NCI-H2196 treated with DMSO at 0.1 percent for 48 hours (cell line): ENCODE measurements at regions not wholly inside any gene's neighbourhood (a gene's known extent, or its start where the extent isn't known, plus 50 kb on each side); places are given as distances from the start of the nearest gene placed in this dataset.
"Not testable (repeated sequence)": the region's sequence is repeated elsewhere in the genome, so short reads cannot be mapped to it uniquely, and the experiment has no call there.

Source experiments
- DNase-seq: peaks from one replicate; lab custom pipeline; 2025; ENCODE audit not compliant: unreplicated experiment; lab: John Stamatoyannopoulos, UW

DNA sequence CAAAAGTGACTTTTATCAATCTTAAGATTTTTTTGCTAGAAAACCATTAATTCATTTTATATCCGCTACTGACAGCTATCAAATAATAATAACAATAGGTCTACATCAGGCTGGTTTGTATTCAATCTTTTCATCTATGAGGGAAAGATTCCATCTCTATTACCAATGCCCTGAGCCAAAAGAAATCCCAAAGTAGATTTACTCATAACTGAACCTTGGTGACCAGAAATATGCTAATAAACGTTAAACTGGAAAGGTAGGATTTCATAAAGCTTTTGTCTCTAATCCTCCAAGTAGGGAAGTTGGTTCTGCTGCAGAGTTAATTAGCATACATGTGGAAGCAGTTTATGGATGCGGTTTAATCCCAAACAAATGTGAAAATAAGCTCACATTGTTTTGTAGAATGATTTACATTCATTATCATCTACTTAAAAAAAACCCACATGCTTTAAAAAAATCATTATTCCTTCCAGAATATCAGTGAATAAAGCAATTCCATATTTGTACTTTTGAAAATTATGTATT, 715.5 kb downstream of the CETN3 start:
- DNase-seq: no peak

DNA sequence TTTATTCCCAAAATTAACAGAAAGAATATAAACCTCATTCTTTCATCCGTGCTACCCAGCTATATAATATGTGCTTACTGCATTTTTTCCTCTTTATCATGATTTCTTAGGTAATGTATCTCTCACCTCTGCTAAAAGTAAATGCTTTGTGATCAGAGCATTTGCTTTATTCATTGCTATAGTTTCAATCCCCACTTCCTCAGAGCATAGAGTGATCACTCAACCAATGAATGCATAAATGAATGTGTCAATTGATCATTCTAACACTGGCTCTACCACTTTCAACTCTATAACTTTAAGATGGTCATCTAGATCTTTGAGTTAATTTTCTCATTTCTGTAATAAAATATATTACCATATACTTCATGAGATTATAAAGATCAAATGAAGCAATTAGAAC, 719.2 kb downstream of the CETN3 start:
- no peak for DNase-seq

DNA sequence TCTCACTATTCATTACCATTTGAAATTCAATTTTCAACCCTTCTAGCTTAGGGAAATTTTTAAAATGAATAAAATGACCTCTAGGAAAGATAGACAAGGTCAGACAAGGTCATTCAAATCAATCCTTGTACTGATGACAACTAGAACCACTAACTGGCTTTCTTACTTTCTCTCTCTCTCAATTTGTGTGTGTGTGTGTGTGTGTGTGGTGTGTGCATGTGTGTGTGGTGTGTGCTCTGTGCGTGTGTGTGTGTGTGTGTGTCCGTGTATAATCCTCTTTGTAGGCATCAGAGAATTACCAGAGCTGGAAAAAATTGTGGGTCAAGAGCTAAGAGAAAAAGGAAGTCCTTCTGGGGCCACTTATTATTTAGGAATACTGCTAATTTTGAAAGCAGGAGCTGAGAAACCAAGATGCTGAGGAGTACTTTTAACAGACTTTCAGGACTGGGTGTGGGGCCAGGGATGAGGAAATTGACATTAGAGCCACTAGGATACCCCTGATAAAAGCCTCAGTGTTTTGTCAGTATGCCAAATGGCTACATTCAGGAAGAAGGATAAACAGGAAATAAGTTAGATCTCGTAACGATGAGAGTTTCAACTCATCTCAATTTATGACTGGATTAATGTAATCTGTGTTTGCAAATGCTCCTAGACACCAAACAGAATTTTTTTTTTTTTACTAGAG, 723.3 kb downstream of the CETN3 start:
- DNase-seq: no peak

DNA sequence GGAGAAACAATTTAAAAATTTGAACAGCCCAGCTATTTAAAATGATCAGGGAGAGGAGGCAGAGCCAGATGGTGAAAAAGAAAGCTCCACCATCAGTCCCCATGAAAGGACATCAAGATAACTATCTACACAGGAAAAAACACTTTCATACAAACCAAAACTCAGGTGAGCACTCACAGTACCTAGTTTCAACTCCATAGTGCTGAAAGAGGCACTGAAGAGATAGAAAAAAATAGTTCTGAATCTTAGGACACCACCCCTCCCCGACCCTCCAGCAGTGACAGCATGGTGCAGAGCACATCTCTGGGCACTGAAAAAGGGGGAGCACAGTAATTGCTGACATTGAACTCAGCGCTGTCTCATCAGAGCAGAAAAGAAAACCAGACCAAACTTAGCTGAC, 732.9 kb downstream of the CETN3 start:
- no peak for DNase-seq

DNA sequence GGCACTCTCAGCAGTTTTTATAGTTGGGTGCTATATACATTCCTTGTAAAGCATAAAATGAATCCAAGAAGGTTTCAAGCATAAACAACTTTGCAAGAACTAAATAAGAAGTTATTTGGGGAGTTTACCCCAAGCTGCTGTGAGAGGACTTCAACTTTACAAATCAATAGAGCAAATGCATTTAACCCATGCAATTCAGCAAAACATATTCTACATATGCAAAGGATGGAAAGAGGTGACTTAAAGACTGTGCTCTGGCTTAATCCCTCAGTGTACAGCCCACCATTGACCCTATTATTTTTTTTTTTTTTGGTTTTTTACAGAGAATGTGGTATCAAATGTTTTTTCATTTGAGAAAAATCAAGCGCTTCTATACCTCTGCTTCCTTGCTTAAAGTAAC, 736.5 kb downstream of the CETN3 start:
- no peak for DNase-seq

DNA sequence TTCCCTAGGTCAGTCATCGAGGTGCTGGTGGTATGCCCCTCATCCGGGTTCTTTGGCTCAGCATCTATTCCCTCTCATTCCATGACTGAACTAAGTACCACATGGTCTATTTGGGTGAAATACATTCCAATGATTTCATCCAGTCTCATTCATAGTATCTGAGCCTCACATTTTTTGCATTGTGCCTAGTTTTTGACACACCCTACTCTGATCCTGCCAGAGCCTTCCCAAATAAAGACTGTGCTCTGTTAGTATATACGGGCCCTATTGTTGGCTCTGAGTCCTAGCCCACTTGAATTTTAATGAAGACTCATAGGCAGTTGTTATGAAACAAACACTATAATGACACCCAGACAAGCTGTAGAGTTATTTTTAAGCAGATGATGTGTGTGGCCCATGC, 740.7 kb downstream of the CETN3 start:
- no peak for DNase-seq

DNA sequence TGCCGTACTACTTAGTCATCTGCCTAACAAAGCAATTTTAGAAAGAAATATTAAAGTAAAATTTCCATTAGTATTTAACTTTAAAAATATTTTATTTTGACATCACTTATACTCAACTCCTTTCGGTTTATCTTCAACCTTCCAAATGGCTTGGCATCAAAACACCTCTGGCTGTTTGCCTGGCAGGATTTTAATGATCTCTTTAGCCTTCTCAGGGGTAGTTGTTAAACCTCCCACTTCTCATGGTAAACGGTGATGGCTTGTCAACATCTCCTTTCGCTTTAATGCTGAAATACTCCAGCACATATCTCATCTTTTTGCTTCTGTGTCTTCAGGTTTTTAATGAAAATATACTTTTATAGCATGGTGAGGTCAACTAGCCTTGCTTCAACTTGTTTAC, 747.1 kb downstream of the CETN3 start:
- DNase-seq: no peak

DNA sequence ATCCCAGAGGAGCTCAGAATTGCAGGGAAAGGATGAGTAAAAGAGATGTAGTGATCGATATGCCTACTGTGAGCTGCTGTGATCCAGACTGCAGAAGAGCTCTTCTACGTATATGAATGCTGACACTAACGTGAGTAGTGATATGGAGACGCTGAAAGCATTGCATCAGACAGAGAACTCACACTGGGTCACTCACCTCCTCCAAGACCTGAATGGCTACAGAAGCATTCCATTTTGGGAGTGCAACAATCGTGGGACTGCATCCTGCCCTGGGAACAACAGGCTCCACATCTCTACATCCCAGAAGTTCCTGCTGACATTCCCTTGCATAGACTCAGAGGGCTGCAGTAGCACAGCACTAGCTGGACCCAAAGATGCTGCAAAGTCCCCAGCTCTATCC, 755.9 kb upstream of the MEF2C start:
- no peak for DNase-seq

DNA sequence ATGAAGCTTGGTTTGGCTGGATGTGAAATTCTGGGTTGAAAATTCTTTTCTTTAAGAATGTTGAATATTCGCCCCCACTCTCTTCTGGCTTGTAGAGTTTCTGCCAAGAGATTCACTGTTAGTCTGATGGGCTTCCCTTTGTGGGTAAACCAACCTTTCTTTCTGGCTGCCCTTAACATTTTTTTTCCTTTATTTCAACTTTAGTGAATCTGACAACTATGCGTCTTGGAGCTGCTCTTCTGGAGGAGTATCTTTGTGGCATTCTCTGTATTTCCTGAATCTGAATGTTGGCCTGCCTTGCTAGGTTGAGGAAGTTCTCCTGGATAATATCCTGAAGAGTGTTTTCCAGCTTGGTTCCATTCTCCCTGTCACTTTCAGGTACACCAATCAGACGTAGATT, 751.2 kb upstream of the MEF2C start:
- DNase-seq: not testable (repeated sequence)

DNA sequence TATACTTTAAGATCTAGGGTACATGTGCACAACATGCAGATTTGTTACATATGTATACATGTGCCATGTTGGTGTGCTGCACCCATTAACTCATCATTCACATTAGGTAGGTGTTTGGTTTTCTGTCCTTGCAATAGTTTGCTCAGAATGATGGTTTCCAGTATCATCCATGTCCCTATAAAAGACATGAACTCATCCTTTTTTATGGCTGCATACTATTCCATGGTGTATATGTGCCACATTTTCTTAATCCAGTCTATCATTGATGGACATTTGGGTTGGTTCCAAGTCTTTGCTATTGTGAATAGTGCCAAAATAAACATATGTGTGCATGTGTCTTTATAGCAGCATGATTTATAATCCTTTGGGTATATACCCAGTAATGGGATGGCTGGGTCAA, 747.1 kb upstream of the MEF2C start:
- not testable (repeated sequence) for DNase-seq

DNA sequence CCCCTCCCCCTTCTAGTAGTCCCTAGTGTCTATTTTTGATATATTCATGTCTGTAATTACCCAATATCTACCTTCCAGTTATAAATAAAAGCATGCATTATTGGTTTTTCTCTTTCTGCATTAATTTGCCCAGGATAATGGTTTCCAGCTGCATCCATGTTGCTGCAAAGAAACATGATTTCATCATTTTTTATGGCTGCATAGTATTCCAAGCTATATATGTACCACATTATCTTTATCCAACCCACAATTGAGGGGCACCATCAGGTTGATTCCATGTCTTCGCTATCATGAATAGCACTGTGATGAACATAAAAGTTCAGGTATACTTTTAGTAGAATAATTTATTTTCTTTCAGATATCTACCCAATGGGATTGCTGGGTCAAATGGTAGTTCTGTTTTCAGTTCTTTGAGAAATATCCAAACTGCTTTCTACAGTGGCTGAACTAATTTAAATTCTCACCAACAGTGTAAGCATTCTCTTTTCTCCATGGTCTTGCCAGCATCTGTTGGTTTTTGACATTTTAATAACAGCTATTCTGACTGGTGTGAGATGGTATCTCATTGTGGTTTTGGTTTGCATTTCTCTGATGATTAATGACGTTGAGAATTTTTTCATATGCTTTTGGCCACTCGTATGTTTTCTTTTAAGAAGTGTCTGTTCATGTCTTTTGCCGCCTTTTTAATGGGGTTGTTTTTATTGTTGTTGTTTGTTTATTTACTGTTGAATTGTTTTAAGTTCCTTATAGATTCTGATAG, 746.1 kb upstream of the MEF2C start:
- DNase-seq: no peak

DNA sequence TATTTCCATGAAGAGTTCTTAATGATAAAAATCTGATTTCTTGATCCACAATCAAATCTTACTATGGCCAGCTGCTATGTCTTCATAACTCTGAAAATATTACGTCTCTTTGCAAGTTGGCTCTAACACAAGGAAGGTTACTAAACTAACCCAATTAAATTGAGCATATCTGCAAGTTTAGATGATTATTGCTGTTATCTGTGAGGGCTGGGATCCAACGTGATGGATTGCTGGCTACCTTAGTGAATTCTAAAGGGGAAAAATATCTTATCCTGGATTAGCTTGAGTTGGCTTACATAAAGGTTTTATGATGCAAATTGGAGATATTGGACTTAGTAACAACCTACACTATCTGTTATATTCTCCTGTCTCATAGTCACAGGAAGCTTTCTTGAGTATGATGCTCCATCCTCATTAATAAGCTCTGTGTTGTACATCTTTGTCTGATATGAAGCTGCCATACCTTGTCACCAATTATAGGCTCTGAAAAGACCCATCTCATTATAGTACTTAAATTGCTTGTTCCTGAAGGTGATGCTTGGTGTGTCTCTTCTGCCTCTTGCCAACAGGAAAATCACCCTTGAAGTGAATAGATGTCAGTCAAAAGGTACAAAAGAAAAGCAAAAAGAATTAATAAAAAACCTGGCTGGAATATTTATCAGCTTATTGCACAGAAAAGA, 733.0 kb upstream of the MEF2C start:
- DNase-seq: no peak

DNA sequence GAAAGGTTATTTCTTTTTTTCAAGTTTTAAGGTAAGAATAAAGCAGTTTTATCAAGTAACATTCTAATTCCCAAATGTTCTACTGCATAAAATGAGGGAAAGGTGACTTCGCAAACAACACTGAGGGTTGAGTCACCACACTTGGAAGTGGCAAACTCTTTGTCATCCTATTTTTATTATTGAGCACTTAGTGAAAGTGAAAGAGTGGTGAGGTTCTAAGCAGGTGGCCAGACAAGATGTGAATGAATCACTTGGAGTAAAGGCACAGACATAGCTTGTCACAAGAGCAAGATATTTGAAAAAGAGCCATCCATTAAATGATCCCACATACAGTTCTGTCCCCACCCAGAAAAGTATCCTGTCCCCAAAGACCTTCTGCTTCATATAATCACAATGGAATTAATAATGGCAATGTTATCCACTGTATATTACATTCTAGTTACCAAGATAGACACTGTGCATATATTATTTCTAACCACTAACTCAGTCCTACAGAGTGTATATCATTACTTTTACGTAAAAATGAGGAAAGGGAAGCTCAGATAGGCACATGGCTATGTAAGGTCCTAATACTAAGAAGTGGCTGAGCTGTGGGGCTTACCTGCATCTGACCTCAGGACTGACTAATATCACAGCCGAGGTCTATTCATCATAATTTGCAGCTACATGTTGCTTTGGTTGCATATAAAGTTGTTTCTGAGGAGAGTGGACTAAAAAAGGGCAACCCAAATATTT, 730.4 kb upstream of the MEF2C start:
- DNase-seq: no peak

DNA sequence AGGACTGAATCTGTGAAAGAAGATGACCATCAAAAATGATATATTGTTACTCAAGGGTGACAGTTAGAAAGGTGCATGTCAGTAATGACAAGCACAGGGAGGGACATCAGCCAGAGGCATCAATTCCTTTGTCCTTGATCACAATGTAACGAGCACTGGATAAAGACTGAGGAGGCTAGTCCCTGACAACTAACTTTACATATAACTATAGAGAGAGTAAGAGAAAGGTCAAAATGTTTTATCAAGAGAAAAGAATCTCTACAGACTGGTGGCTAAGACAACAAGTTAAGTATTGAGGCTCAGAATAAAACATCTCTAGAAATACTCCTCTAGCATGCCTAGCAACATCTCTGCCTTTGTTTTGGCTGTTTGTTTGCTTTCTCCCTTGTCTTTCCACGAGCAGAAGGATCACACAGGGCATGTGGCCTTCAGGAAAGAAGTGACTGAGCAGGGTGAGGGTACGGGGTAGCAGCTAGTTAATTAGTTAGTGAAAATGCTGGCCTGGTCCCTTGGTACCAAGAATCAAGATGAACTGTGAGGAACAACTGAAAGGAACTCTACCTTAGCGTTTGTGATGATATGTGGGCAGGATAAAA, 724.1 kb upstream of the MEF2C start:
- no peak for DNase-seq

DNA sequence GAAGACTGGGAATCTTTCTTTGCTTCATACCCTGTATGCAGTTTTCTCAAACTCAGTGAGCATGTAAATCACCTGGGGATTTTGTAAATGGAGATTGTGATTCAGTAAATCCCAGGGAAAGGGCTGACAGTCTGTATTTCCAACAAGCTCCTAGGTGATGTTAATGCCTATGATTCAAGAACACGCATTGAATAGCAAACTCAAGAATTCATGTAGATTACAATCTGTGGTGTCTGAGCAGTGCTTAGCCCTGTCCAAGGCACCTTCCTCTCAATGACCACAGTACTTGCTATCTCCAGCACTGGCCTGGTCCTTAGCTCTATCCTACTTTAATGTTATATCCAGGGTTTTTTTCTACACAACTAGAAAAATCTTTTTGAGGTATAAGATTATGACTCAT, 721.4 kb upstream of the MEF2C start:
- DNase-seq: no peak

DNA sequence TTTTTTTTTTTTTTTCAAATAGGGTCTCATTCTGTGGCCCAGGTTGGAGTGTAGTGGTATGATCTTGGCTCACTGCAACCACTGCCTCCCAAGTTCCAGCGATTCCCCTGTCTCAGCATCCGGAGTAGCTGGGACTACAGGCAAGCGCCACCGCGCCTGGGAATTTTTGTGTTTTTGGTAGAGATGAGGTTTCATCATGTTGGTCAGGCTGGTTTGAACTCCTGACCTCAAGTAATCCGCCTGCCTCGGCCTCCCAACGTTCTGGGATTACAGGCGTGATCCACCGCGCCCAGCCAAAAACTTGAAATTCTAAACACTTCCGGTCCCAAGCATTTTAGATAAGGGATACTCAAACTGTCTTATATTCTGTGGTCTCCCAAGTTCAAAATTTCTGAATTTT, 718.9 kb upstream of the MEF2C start:
- no peak for DNase-seq

DNA sequence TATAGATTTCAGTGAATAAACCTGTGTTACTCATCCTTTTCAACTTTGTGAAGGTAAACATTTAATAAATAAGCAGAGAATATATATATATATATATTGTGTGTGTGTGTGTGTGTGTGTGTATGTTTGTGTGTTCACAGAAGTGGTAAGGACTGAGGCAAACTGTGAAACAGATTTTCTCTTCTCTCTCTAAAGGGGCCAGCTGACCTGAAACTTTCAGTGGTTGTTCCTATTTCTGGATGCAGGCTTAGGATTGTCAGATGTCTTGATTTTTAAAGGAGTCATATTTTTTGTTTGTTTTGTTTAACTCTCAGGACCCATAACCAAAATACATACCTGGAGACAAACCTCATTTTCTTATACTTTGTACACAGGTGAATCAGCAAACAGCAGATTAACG, 714.9 kb upstream of the MEF2C start:
- DNase-seq: no peak

DNA sequence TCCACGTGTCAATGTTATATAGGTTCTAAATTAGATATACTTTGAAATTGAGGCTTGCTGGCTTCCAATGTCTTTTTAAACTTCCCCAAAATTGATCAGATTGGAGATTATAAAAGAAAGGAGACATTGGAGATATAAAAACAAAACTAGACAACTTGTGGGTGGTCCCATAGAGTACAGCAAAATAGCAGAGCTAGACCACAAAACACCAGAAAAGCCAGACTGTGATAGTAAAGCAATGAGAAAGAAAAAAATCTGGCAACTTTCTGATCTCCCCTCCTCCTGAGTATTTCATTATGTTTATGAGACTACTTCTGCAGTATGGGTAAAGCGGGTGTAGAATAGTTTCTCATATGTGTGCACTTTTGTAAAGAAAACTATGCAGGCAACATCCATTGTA, 713.8 kb upstream of the MEF2C start:
- no peak for DNase-seq

DNA sequence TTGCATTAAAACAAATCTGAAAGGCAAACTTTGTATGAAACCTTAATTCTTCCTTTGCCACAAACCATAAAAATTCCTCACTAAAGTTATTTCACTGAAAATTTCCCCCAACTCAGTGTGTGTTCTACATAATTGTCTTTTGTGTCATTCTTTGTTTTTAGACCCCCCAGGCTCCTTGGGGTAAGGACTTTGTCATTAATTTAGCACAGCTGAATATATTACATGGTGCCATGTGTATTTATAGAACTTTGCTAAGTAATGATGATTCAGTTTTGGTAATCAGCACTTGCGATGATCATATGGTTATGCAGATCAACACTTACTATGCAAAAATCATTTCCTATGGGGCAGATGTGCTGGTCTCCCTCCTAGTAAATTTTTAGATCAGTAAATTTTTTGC, 712.1 kb upstream of the MEF2C start:
- no peak for DNase-seq

DNA sequence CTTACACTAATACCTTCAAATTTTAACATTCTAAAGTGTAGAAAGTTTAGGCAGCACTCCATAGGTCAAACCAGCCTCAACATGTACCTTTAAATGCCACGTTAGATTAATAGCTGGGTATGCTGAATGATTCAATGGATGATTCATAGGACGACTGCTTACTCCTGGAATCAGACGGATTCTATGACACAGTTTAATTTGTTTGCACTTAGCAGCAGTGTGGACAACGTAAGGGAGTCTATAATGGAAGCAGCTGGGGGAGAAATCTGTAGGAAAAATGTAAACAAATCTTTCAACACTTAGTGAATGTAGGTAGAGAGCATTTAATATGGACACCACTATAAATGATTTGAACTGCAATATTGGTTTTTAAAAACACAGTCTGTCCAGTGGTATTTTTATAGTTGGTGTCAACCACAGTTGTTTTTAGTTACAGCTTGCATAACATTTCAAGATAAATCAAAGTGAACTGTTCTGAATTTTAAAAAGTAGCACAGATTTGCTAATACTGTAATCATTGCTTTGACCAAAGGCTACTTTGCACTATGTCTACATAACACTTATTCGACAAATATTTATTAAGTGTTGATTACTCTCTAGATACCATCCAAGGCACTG, 701.5 kb upstream of the MEF2C start:
- no peak for DNase-seq

DNA sequence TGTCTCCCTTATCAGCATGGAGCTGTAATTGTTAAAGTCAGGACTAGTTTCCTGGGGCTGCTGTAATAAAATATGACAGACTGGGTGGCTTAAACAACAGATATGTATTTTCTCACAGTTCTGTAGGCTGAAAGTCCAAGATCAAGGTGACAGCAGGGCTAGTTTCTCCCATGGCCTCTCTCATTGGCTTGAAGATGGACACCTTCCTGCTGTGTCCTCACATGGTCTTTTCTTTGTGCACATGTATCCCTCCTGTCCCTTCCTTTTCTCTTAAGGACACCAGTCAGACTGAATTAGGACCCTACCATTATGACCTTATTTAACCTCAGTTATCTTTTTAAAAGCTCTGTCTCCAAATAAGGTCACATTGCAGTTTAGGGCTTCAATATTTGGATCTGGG, 700.5 kb upstream of the MEF2C start:
- DNase-seq: no peak
